GM21390 (cell line): ENCODE measurements at regions not wholly inside any gene's neighbourhood (a gene's known extent, or its start where the extent isn't known, plus 50 kb on each side); places are given as distances from the start of the nearest gene placed in this dataset.
"Not testable (repeated sequence)": the region's sequence is repeated elsewhere in the genome, so short reads cannot be mapped to it uniquely, and the experiment has no call there.

ENCODE experiments used
- ATAC-seq: cut with Tn5 transposase; IDR thresholded peaks from one replicate; pipeline ENCODE4 v1.9.1; 2021; ENCODE audit not compliant: unreplicated experiment

DNA sequence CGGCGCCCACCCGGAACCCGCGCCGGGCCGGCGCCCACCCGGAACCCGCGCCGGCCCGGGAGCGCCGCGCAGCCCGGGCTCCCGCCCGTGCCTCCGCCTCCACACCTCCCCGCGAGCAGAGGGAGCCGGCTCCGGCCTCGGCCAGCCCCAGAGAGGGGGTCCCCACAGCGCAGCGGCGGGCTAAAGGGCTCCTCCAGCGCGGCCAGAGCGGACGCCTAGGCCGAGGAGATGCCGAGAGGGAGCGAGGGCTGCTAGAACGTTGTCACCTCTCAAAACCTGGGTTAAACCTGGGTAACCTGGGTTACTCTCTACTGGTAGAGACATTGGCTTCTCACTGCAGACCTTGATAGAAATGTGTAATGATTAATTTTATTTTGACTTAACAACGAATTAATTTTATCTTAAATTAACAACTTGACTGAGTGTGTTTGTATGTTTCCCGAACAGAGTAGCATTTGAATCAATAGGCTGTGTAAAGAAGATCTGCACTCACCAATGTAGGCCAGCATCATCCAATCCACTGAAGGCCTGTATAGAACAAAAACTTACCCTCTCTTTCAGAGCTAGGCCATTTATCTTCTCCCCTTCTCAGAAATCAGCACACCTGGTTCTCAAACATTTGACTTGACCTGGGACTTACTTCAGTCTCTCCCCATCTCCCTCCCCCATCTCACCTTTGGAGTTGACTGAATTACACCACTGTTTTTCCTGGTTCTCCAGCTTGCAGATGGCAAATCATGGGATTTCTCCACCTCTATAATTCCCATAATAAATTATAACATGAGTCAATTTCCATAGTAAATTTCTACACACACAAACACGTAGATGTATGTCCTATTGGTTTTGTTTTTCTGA lies 242.7 kb downstream of the ASXL3 start:
- ATAC-seq, result no peak

DNA sequence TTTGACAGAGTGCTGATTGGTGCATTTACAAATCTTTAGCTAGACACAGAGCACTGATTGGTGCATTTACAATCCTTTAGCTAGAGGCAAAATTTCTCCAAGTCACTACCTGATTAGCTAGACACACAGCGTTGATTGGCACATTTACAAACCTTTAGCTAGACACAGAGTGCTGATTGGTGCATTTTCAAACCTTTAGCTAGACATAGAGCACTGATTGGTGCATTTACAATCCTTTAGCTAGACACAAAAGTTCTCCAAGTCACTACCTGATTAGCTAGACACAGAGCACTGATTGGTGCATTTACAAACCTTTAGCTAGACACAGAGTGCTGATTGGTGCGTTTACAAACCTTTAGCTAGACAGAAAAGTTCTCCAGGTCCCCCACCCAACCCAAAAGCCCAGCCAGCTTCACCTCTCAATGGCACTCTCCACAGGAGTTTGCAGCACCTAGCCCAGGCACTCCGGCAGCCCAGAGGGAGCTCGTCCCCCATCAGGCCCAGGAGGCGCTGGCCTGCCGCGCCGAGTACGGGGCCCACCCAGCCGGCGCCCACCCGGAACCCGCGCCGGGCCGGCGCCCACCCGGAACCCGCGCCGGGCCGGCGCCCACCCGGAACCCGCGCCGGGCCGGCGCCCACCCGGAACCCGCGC lies 241.8 kb downstream of the ASXL3 start:
- ATAC-seq, result not testable (repeated sequence)

DNA sequence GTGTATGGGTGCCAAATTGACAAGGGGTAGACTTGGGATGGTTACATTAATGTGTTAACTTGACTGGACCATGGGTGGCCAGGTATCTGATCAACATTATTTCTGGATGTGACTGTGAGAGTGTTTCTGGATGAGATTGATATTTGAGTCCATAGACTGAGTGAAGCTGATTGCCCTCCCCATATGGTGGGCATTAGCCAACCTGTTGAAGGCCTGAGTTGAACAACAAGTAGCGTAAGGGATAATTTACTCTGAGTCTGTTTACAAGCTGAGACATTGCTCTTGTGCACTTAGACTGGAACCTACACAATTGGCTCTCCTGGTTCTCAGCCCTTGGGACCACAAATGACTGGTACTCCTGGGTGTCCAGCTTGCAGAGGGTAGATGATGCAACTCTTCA lies 240.1 kb downstream of the ASXL3 start:
- ATAC-seq, result no peak

DNA sequence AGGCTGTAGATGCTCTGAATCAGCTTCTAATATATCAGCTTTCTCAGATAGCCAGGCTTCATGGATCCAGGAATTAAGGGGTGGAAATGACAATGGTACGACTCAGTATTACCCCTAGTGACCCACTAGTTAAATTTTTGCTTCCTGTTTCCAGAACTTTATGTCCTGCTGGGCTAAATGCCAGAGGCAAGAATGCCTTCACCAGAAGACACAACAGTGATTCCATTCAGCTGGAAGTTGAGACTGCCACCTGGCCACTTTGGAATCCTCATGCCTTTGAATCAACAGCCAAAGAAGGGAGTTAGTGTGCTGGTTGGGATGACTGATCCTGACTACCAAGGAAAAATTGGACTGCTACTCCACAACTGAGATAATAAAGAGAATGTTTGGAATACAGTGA lies 239.1 kb downstream of the ASXL3 start:
- no peak for ATAC-seq

DNA sequence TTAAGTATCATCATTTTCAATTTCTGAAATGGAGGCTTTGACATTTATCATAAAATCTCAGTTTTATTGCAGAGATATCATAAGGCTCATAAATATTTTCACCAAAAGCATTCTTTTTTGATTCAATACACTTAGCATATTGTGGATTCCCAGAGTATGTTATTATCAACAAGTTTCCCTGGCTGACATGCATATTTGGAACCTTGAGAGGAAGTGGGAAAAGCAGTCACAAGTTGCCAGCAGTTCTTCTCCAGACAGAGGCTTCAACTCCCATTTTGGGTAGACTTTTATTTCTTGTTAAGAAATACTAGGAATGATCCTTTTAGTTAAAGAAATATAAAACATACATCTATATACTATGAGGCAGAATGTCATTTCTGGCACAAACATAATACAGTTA lies 236.5 kb downstream of the ASXL3 start:
- ATAC-seq, result no peak

DNA sequence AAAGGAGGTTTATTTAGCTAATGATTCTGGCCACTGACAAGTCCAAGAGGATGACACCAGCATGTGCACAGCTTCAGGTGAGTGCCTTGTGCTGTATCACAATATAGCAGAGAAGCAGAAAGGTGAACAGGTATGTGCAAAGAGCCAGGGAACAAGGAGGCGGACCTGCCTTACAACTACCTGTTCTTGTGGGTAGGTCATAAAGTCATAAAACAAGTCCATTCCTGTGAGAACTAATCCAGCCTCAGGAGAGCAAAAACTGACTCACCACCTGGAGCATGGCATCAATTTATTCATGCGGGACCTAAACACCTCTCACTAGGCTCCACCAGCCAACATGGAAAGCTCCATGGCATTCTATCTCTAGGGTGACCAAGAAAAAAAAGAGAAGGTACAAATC lies 234.2 kb downstream of the ASXL3 start:
- no peak for ATAC-seq

DNA sequence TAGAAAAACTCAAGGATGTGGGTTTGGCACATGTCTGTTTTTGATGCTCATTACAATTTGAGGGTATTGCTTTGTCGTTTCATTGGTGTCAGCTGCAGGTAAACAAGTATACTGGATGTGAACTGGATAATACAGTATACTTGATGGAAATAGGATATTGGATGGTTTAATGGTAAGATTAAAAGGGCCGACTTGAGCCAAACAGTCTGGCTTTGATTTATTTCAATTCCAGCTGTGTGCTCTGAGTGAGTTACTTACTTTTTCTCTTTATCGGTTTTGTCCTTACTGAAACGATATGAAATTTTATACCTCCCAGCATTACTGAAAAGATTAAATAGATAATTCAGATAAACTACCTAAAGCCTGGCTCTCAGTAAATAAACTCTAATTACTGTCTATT lies 227.6 kb downstream of the ASXL3 start:
- ATAC-seq, result no peak

DNA sequence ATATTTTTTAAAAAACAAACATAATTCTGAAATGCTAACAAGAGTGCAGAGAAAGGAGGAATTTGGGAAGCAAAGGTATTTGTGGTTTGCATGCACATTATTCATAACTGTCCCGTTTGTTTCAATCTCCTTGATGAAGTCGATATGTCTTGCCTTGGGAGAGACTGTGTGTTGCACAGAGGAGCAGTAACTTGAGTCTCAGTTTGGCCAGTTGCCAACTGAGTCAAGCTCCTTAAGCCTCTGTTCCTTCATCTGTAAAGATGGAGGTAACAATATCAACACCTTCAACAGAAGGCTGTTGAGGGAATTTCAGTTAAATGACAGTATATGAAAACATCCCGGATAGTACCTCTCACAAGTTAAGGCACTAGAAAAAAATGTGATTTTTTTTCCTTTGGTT lies 226.2 kb downstream of the ASXL3 start:
- no peak for ATAC-seq

DNA sequence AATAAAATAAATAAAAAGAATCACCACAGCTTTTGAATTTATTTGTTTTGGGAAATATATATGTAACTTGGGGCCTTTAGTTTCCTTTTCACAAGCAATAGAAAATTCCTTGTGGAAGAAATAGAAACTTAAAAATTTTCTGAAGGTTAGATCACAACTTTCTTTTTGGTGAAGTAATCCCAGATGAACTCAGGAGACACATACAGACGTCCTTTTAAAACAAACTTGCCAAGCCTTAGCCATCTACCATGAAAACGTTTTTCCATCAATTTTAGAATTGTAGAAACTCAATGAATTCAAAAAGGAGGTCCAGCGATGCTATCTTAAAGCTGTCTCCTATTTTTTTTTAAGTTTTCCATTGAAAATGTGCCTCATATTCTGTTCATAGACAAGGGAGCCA lies 225.6 kb downstream of the ASXL3 start:
- no peak for ATAC-seq

DNA sequence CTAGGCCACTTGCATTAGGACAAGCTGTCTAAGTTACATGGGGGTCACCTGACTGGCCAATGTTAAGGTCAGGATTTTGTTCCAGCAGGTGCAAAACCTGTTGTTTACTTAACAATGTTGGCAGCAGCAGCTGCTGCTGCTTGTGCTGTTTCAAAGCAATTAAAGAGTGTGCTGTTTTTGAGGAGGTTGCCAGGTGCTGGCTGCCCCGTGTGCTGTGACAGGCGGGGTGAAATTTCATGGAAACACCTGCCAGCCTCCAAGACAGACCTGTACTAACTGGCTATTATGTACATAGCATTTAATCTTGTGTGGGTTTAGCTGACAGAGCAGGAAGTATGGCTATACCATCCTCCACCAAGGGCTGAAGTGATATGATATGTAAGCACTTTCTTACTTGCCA lies 224.9 kb downstream of the ASXL3 start:
- ATAC-seq, result no peak
